ENCODE measurements at regions not wholly inside any gene's neighbourhood (a gene's known extent, or its start where the extent isn't known, plus 50 kb on each side); places are given as distances from the start of the nearest gene placed in this dataset.

DNA sequence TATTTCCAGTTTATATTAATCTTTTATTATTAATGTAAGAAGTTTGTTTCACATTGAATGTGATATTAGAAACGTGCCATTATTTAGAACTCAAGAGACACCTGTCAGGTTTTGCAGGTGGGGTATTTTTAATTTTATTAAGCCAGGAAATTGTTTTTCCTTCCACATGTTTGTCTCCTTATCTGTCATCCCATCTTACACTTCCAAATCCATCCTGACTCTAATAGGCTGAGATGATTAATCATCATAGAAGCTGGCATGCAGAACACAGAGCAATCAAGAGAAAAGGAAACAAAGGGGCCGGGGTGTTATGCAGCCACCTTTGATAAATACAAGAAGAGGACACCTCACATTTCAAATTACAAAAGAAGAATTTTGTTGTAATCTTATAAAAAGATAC, 506.5 kb downstream of the ISL1 start:
- TF ChIP-seq EP300 (IDR thresholded peaks at IDR 0.05): no peak
- TF ChIP-seq, protein P1, sequence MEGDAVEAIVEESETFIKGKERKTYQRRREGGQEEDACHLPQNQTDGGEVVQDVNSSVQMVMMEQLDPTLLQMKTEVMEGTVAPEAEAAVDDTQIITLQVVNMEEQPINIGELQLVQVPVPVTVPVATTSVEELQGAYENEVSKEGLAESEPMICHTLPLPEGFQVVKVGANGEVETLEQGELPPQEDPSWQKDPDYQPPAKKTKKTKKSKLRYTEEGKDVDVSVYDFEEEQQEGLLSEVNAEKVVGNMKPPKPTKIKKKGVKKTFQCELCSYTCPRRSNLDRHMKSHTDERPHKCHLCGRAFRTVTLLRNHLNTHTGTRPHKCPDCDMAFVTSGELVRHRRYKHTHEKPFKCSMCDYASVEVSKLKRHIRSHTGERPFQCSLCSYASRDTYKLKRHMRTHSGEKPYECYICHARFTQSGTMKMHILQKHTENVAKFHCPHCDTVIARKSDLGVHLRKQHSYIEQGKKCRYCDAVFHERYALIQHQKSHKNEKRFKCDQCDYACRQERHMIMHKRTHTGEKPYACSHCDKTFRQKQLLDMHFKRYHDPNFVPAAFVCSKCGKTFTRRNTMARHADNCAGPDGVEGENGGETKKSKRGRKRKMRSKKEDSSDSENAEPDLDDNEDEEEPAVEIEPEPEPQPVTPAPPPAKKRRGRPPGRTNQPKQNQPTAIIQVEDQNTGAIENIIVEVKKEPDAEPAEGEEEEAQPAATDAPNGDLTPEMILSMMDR (IDR thresholded peaks at IDR 0.05): no peak
- TF ChIP-seq POLR2A (IDR thresholded peaks at IDR 0.05): no peak
- TF ChIP-seq POLR2AphosphoS5 (IDR thresholded peaks at IDR 0.05): no peak
